Subcutaneous abdominal adipose tissue (tissue), 5 donors: ENCODE measurements at regions not wholly inside any gene's neighbourhood (a gene's known extent, or its start where the extent isn't known, plus 50 kb on each side); places are given as distances from the start of the nearest gene placed in this dataset.

Experiments used
- H3K27ac ChIP-seq: one replicate; pipeline ENCODE4 v1.7.0; 2013; ENCODE audit warnings: low read depth, mild to moderate bottlenecking, inconsistent platforms, low read length, moderate library complexity
- H3K27me3 ChIP-seq, 5 donors: one replicate each; pipeline ENCODE4 v1.7.0; 2013; ENCODE audit warnings: low read length in 5 of 5, inconsistent platforms in 1 of 5; ENCODE audit not compliant: control insufficient read depth in 5 of 5, insufficient read depth in 4 of 5
- H3K36me3 ChIP-seq, 5 donors: one replicate each; pipeline ENCODE4 v1.7.0; 2013; ENCODE audit warnings: low read length in 5 of 5; ENCODE audit not compliant: control insufficient read depth in 5 of 5, insufficient read depth in 5 of 5
- H3K4me1 ChIP-seq, 5 donors: one replicate each; pipeline ENCODE4 v1.7.0; 2013; ENCODE audit warnings: low read length in 5 of 5, mild to moderate bottlenecking in 3 of 5, moderate library complexity in 1 of 5; ENCODE audit not compliant: control insufficient read depth in 5 of 5, insufficient read depth in 5 of 5
- H3K4me3 ChIP-seq, 5 donors: one replicate each; pipeline ENCODE4 v1.7.0; 2013; ENCODE audit warnings: low read length in 5 of 5, low read depth in 1 of 5
- H3K9ac ChIP-seq, 5 donors: one replicate each; pipeline ENCODE4 v1.7.0; 2013; ENCODE audit warnings: low read length in 5 of 5, mild to moderate bottlenecking in 4 of 5, moderate library complexity in 3 of 5
- H3K9me3 ChIP-seq, 5 donors: one replicate each; pipeline ENCODE4 v1.7.0; 2013; ENCODE audit warnings: low read length in 5 of 5; ENCODE audit not compliant: control insufficient read depth in 5 of 5
- donor health status: healthy.
- donor health status: healthy.
- donor health status: healthy.
- donor health status: healthy.
- donor health status: healthy.

GRCh38 chr10:117920956-117921355 lies 125.8 kb downstream of the RAB11FIP2 start:
- Histone ChIP-seq H3K36me3 (no peaks in the 10 kb centered on the region), H3K4me3 (no peak overlapping the region)

GRCh38 chr10:117921421-117921820 lies 125.3 kb downstream of the RAB11FIP2 start:
- H3K9ac ChIP-seq: no peak overlapping the region
- peaks cover 0 to 5% (median 0%) of the 10 kb centered on the region in 5 donors for H3K9me3 ChIP-seq
- H3K27me3 ChIP-seq: no peaks in the 10 kb centered on the region
- H3K27ac ChIP-seq: no peak overlapping the region
- no peaks in the 10 kb centered on the region for H3K4me1 ChIP-seq
- no peaks in the 10 kb centered on the region for H3K36me3 ChIP-seq
- no peak overlapping the region for H3K4me3 ChIP-seq

More at GRCh38 chr10:117920956-117921355, 125.8 kb downstream of the RAB11FIP2 start:
- Histone ChIP-seq H3K27me3 (no peaks in the 10 kb centered on the region), H3K9me3 (peaks cover 0 to 5% (median 0%) of the 10 kb centered on the region in 5 donors), H3K27ac (no peak overlapping the region), H3K9ac (no peak overlapping the region), H3K4me1 (no peaks in the 10 kb centered on the region)

- H3K27me3 ChIP-seq: no peaks in the 10 kb centered on the region
- no peak overlapping the region for H3K4me3 ChIP-seq
- H3K9ac ChIP-seq: no peak overlapping the region
- H3K27ac ChIP-seq: no peak overlapping the region
- no peaks in the 10 kb centered on the region for H3K36me3 ChIP-seq
- no peaks in the 10 kb centered on the region for H3K4me1 ChIP-seq
- no peaks in the 10 kb centered on the region for H3K9me3 ChIP-seq
These were observed 121.9 kb downstream of the RAB11FIP2 start for GRCh38 chr10:117924820-117925219.

- Histone ChIP-seq H3K36me3 (no peaks in the 10 kb centered on the region), H3K27me3 (no peaks in the 10 kb centered on the region), H3K4me3 (no peak overlapping the region), H3K27ac (no peak overlapping the region), H3K9ac (no peak overlapping the region), H3K9me3 (no peaks in the 10 kb centered on the region), H3K4me1 (no peaks in the 10 kb centered on the region)
These were observed 121.4 kb downstream of the RAB11FIP2 start for GRCh38 chr10:117925369-117925768.

- Histone ChIP-seq H3K9me3 (no peaks in the 10 kb centered on the region), H3K4me3 (no peak overlapping the region), H3K27ac (no peak overlapping the region), H3K4me1 (no peaks in the 10 kb centered on the region), H3K27me3 (no peaks in the 10 kb centered on the region), H3K36me3 (no peaks in the 10 kb centered on the region), H3K9ac (no peak overlapping the region)
These were observed 120.2 kb downstream of the RAB11FIP2 start for GRCh38 chr10:117926491-117926890.

GRCh38 chr10:117927332-117927731 lies 119.4 kb downstream of the RAB11FIP2 start:
- Histone ChIP-seq H3K36me3 (no peaks in the 10 kb centered on the region), H3K9ac (no peak overlapping the region), H3K27ac (no peak overlapping the region), H3K9me3 (no peaks in the 10 kb centered on the region), H3K27me3 (no peaks in the 10 kb centered on the region), H3K4me3 (no peak overlapping the region), H3K4me1 (no peaks in the 10 kb centered on the region)

- Histone ChIP-seq H3K4me1 (no peaks in the 10 kb centered on the region), H3K27me3 (no peaks in the 10 kb centered on the region), H3K4me3 (no peak overlapping the region), H3K27ac (no peak overlapping the region), H3K9ac (no peak overlapping the region), H3K9me3 (no peaks in the 10 kb centered on the region), H3K36me3 (no peaks in the 10 kb centered on the region)
These were observed 118.9 kb downstream of the RAB11FIP2 start for GRCh38 chr10:117927871-117928270.

GRCh38 chr10:117928281-117928680 lies 118.5 kb downstream of the RAB11FIP2 start:
- H3K4me1 ChIP-seq: no peaks in the 10 kb centered on the region
- no peak overlapping the region for H3K27ac ChIP-seq
- H3K4me3 ChIP-seq: no peak overlapping the region
- H3K9ac ChIP-seq: no peak overlapping the region
- H3K36me3 ChIP-seq: no peaks in the 10 kb centered on the region
- H3K9me3 ChIP-seq: no peaks in the 10 kb centered on the region
- H3K27me3 ChIP-seq: no peaks in the 10 kb centered on the region

GRCh38 chr10:117928741-117929140 lies 118.0 kb downstream of the RAB11FIP2 start:
- no peaks in the 10 kb centered on the region for H3K4me1 ChIP-seq
- H3K36me3 ChIP-seq: no peaks in the 10 kb centered on the region
- no peaks in the 10 kb centered on the region for H3K27me3 ChIP-seq
- H3K27ac ChIP-seq: no peak overlapping the region
- H3K9ac ChIP-seq: no peak overlapping the region
- H3K4me3 ChIP-seq: no peak overlapping the region
- no peaks in the 10 kb centered on the region for H3K9me3 ChIP-seq

- H3K9me3 ChIP-seq: no peaks in the 10 kb centered on the region
- no peaks in the 10 kb centered on the region for H3K27me3 ChIP-seq
- no peak overlapping the region for H3K9ac ChIP-seq
- H3K4me1 ChIP-seq: no peaks in the 10 kb centered on the region
- no peaks in the 10 kb centered on the region for H3K36me3 ChIP-seq
- no peak overlapping the region for H3K27ac ChIP-seq
- no peak overlapping the region for H3K4me3 ChIP-seq
These were observed 117.2 kb downstream of the RAB11FIP2 start for GRCh38 chr10:117929327-117930067.
